KG1 (cell line): ENCODE measurements at regions not wholly inside any gene's neighbourhood (a gene's known extent, or its start where the extent isn't known, plus 50 kb on each side); places are given as distances from the start of the nearest gene placed in this dataset.

Source experiments
- DNase-seq: peaks from one replicate; lab custom pipeline; 2025; lab: John Stamatoyannopoulos, UW

DNA sequence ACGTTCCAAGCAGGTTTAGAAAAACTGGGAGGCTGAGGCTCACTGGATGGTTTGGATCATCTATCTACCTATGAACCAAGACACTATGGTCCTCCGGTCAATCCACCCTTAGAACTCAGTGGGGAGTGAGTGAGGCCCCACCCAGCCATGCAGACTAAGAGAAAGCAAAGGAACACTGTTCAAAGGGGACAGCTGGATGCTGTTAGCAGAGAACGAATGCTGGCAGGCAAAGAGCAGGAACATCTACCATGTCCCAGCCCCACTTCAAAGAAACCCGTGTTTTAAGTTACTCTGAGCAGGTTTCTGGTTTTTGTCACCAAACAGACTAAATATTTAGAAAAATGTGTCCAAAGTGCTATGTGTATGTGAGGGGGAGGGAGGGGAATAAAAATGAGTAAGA, 183.4 kb upstream of the XYLT1 start:
- no peak for DNase-seq

DNA sequence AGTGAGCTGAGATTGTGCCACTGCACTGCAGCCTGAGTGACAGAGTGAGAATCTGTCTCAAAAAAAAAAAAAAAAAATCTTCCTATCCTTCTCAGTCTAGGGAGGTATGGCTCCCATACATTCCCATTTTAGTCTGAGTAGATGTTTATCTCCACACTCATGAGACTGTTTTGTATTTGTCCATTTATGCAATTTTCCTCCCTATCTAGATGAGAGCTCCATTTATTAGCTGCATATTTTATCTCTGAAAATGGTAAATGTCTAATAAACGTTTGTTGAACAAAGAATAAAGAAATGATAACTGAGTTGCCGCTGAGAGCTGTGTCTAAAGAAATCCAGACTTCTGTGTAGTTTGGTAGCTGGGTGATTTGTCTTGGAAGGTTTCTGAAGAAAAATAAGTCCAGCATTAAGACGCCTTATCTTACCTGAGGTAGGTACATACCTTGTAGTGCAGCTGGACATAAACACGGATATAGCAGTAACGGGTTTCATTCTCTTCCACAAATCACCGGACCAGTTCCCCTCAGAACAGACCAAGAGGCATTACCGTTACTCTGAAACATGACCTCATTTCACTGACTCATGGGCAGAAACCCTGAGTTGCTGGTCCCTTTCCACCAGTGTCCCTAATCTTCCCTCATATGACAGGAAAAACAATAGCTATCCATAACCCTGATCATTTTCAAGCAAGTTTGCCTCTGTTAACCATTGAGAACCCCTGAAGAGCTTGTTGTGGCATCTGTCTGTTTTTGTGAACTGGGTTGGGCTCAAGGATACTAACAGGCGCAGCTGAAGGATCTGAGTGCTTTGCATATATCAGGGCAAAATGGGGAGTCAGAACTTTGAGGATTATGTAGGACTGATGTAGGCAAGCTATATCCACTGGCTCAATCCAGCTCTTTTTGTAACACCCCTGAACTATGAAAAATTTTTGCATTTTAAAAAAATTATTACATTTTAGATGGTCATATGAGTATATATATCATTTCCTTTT, 177.4 kb upstream of the XYLT1 start:
- DNase-seq, result no peak

DNA sequence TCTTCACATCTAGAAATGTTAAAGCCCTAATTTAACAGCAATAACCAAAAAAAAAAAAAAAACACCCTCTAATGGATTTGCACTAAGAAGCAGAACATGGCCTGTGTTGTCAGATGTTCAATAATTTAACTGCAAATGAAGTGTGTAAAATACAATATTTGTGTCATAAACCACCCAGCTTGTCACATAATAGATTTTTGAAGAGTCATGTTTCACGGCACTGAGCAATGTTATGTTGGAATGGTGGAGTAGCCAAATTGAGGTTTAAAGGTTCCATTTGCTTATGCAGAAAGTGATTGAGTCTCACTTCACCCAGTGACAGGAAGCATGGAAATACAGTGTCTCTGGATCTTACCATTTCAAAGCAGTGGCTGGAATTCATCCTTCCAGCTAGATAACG, 173.2 kb upstream of the XYLT1 start:
- DNase-seq, result no peak

DNA sequence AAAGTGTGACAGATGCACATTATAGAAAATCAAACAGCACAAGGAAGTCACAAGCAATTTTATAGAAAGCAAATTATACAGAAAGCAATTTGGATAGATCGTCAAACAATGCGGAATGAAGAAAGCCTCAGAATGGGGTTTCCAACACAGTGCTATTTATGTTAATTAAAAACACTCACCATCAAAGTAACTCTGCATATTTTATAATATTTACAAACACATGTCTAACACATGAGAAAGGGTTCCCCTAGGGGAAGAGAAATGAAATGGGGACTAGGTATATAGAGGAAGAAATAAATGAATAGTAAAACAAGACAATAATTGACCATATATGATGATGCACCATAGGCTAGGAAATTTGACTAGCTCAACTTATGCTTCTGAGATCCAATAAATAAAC, 171.2 kb upstream of the XYLT1 start:
- DNase-seq, result no peak

DNA sequence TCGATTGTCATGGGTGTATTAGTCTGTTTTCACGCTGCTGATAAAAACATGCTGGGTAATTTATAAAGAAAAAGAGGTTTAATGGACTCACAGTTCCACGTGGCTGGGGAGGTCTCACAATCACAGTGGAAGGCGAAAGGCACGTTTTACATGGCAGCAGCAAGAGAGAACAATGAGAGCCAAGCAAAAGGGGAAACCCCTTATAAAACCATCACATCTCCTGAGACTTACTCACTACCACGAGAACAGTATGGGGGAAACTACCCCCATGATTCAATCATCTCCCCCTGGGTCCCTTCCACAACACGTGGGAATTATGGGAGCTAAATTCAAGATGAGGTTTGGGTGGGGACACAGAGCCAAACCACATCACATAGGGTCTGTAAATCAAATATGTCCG, 167.4 kb upstream of the XYLT1 start:
- no peak for DNase-seq

DNA sequence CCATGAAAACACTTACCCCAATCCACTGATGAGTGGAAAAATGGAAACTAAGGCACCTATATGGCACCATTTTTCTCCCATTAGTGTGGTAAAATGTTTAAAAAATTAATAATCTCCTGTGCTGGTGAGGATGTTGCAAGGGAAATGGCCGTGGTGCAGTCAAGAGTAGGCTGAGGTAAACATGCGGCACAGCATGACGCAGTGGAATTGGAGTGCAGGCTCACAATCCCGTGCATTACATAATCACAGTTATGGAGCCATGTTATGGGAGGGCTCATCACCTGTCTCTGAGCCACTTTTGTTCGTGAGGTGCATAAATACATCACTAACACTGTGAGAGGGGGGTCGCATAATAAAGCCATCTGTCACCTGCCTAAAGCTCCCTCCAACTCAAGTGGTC, 164.4 kb upstream of the XYLT1 start:
- no peak for DNase-seq

DNA sequence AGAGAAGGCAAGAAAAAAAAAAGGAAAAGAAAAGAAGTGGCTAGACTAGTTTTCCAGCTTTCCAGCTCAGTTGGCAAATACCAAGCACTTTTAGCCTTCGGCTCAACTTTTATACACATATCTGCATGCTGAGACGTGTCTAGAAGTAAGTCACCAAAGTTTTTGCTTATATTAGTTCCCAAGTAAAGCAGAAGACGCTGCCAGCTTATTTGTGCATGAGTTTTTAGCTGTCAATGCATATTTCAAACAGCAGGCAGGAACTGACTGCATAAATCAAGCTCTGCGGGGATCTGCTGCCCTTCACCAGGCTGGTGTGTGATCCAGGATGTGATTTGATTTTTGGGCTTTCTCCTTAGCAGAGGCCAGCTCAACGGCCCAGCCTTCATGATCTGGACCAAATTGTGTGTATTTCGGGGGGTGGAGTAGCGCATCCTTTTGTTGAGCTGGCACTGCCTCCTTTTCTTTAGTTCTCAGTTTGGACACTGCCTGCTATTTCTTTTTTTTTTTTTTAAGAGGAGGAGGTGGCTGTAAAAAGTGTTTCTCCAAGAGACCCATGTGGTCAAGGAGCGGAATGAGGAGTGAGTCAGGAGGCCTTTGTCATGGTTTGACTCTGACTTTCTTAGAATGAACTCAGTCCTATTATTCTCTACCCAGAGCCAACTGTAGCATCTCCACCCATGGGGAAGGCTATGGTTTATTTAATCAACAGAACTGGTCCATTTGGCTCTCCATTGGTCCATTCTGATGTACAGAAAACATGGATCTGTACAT, 162.6 kb upstream of the XYLT1 start:
- DNase-seq, result no peak

DNA sequence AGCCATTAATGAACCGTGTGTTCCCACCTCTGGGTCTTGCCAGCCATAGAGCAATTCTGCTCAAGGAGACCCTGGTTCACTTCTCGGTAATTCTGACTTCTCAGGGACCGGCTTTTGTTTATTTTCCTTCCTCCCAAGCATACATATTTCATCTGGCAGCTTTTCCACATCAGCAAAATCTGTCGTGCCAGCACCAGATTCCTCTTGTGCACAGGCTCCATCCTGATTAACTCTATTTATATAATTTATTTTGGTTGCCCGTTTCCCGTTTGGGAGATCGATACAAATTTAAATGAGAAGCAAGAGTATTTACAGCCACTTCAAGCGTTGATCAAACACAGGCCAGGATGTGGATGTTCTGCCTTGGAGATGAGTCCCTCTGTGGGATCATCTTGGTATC, 161.9 kb upstream of the XYLT1 start:
- DNase-seq, result no peak

DNA sequence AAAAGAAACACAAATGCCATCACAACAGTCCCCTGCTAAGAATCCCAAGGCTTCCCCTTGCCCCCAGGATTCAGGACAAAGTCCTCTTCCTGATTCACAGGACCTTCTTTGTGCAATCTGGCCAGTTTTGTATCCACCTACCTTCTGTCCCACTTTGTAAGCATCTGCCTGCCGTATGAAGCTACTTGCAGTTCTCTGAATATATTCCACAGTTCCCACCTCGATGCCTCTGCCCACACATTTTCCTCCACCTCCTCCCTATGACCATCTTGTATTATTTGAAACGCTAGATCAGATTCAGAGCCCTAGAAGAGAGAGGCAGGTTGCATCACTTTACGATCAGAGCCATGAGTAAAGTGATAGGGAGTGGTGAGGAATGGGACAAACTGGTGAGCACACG, 159.2 kb upstream of the XYLT1 start:
- DNase-seq, result no peak

DNA sequence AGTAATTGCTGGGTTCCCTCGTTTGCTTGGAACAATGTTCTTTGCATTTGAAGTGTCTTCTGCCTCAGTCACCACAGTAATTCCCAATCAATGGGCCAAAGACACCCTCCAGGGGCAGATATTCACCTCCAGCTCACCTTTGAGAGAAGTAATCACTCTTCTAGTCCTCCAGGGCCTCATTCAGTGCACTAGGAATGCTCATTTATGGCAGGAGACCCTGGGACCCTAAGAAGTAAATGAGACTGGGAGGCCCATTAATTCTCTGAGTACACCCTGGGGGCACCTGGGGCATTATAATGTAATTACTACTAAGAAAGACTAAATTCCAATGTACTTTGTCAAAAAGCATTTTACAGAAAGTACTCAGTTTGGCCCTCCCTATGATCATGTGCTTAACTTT, 158.2 kb upstream of the XYLT1 start:
- DNase-seq, result no peak

DNA sequence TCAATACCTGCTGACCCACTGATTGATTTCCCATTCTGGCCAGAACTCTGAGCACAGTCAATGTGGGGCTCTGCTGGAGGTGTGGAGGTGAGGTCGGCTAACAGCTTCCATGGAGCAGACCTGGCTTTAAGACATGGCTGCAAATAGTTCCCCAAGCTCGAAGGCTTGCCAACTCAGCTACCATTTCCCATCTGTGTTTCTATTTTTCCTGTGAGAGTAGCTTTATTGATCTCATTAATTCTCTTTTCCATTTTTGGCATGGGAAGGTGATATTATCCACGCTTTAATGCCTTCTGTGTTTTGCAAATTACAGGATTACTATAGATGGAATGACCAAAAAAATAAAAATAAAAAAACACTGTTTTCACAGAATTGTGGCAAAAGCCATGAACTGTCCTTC, 151.6 kb upstream of the XYLT1 start:
- no peak for DNase-seq

DNA sequence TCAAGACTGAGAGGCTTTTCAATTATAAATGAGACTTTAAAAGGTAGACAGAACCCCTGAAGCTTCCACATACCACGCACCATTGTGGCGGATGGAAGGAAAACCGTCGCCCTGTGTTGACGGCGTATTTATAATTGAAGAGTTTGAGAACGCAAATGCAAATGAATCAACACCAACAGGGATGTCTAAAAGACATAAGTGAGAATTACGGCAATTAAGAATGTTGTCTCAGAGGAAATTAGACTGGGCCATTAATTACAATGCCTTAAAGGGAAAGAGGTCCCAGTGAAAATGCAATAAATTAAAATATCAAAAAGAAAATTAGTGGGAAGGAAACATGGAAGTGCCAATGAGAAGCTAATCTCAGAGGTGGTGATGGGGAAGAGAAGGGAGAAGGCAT, 148.5 kb upstream of the XYLT1 start:
- DNase-seq, result no peak

DNA sequence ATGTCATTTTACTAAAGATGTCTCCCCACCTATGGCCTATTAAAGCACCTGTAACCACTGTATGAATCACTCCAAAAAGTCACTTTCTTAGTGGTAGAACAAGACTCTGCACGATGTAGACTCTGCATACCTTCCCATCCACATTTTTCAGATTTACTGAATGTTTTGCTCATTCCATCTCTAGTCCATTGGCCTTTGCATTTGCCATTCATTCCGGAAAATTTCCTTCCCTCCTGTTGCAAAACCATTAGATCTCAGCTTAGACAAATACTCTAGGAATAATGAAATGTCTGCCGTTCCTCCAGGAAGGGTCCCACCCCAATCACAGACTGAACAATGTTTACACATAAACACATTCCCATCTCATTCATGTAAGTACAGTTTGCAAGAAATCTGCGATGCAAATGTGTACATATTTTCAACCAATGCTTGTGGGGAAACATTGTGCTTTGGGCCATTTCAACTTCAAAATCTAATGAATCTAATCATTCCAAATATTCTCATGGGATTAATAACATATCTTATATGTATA, 146.3 kb upstream of the XYLT1 start:
- no peak for DNase-seq

DNA sequence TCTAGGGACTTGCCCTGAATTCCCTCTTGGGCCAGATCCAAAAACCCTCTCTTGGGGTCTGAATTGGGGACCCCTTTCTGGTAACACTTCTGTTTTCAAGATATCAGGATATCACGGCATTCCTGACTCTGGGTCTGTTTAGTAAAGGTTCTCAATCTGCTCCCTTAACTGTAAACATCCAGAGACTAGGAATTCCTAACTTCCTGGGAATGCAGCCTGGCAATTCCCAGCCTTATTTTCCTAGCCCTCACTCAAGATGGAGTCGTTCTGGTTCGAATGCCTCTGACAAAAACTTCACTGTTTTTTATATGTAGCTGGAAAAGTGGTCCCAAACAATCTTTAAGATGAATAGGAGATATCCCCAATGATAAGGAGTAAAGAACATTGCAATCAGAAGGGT, 141.6 kb upstream of the XYLT1 start:
- DNase-seq, result no peak

DNA sequence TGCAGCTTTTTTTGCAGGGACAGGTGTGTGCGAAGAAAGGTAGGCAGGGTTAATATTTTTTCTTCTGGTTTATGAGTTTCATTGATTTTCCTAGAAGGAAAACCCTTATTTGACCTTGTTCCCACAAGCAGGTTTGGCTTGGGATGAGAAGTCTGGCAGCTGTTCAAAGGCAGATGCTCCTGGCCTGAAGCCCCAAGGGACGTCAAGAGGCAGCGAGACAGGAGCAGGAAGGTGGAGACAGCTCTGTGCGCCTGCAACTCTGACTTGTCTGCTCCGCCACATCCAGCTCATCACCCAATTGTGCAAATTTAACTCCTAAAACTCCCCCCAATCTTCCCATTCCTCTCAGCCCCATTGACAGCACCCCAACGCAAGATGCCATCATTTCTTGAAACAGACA, 136.8 kb upstream of the XYLT1 start:
- DNase-seq, result no peak

DNA sequence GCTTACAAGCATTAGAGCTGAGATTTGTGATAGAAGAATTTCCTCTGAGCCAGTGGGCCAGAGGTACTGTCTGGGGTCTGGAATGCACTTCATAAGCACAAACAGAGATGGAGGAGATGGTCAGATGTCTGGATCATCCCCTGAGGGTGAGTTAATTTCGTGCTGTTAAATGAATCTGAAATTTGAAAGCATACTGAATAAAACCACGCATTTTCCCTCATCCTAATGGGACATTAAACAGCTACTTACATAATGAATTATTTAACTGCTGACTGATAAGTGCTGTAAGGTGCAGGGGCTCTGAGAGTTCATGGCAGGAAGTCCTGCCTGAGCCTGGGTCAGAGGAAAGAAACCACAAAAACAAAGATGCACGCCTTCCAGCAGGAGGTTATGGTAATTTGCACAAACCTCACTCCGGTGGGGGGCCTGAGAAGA, 136.3 kb upstream of the XYLT1 start:
- no peak for DNase-seq

DNA sequence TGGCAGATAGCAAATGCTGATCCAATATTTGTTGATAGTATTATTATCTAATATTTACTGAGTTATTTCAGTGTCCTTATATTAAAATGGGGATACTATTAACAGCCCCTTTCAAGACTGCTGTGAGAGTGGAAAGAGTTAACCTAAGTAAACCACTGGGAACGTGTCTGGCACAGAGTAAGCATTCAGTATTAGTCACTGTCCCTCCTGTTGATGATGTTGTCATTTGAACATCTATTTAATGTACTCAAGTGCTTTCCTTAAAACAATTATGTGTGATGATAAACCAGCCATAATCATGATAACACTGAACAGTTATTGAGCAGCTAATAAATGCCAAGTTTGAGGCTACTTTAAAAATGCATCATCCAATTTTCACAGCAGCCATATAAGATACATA, 135.7 kb upstream of the XYLT1 start:
- DNase-seq, result no peak

DNA sequence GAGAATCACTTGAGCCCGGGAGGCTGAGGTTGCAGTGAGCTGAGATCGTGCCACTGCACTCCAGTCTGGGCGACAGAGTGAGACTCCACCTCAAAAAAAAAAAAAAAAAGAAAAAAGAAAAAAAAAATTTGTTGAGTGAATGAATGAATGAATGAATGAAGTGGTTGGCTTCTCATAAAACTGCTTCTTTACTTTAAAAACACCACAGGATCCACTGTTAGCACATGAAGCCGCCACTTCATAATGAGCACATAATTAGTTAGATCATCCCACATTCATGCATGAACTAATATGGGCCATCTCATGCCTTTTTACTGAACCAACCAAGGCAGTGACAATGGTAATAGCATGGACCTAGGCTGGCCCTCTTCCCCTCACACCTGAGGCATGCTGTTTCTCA, 135.0 kb upstream of the XYLT1 start:
- no peak for DNase-seq

DNA sequence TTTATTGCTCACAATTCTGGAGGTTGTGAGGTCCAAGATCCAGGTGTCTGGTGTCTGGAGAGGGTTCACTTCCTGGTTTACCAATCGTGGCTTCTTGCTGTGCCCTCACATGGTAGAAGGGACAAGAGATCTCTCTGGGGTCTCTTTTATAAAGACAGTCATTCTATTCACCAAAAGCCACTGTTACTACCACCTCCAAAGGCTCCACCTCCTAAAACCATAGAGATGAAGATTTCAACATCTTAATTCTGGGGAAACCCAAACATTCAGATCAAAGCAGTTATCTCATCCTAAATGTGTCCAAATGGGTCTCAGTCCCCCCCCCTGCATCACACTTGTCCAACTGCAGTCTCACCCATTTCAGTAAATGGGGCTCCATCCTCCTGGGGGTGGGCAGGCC, 132.9 kb upstream of the XYLT1 start:
- DNase-seq, result no peak

DNA sequence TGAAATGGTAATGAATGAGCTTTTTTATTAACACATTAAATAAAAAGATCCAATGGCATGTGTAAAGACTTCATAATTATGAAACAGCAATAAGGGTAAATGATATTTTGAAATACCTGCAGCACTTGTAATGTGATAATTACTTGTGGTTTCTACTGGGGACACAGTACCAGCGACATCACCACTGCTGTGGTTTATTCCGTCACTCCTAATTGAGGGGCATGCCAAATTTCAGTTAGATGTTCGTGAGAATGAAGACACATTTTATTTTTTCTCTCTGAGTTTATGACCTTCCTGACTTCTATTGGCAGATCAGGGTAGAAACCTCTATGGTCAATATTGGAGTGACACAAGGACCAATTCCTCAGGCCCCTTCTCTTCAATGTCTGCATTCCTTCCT, 131.9 kb upstream of the XYLT1 start:
- no peak for DNase-seq

DNA sequence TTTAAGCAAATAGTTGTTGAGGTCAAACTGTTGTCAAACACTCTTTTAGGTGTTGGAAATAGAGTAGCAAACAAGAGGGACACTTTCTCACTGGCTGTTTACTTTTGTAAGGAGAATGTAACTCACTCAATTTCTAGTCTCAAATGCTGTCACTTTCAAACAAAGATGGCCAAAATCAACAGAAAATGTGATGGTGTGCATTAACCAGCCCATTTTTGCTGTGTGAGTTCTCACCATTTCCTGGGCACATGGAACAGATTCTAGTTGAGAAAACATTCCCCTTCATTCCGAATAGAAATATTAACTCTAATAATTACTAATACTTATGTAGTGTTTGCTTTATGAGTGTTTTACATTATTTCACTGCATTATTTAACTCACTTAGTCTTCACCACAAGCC, 128.2 kb upstream of the XYLT1 start:
- DNase-seq, result no peak

DNA sequence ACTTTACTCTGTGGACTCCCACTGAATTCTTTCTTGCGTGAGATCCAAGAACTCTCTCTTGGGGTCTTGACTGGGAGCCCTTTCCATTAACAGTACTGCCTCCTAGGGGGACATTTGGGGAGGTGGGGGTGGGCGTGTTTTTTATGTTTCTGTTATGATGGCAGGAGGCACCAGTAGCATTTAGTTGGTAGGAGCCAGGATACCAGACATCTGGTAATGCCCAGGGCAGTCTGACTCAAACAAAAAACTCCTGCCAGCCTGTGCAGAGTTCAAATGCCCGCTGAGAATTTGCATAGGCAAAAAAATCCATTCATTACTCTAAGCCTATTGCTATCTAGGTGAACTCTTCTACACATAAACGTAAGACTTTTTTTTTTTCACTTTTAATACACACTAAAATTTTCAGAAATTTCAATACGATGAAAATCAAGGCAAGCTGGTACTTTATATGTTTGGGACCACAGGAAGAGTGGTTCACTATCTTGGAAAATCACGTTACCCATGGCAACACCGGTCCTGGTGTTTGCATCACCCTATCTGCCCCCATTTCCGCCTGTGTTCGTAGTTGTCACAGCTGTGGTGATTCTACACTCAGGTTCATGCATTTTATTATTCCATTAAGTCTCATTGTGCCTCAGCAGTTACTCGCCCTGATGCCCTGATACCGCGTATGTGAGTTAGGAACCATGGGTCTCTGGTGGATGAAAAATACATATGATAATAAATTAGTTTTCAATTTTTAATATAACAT, 121.1 kb upstream of the XYLT1 start:
- DNase-seq, result no peak
